SJCRH30 (cell line): ENCODE measurements at regions not wholly inside any gene's neighbourhood (a gene's known extent, or its start where the extent isn't known, plus 50 kb on each side); places are given as distances from the start of the nearest gene placed in this dataset.

Experiments
- DNase-seq, 2 experiments: peaks; one replicate each; pipeline ENCODE4 v3.0.0-alpha.2; 2015 to 2020
- H3K27ac ChIP-seq: fragments of 250-450 bp; sonication (Bioruptor Pico); 2 replicates; pipeline ENCODE4 v1.5.1; 2020; ENCODE audit warnings: mild to moderate bottlenecking, moderate library complexity
- H3K27me3 ChIP-seq: fragments of 250-450 bp; sonication (Bioruptor Pico); 2 replicates; pipeline ENCODE4 v1.5.1; 2020; ENCODE audit warnings: mild to moderate bottlenecking, moderate library complexity
- H3K36me3 ChIP-seq: fragments of 250-450 bp; sonication (Bioruptor Pico); 2 replicates; pipeline ENCODE4 v1.5.1; 2020; ENCODE audit warnings: mild to moderate bottlenecking, moderate library complexity
- H3K4me1 ChIP-seq: fragments of 250-450 bp; sonication (Bioruptor Pico); 2 replicates; pipeline ENCODE4 v1.5.1; 2020; ENCODE audit warnings: mild to moderate bottlenecking, moderate library complexity
- H3K4me3 ChIP-seq: fragments of 250-450 bp; sonication (Bioruptor Pico); 2 replicates; pipeline ENCODE4 v1.5.1; 2020; ENCODE audit warnings: mild to moderate bottlenecking, moderate library complexity
- H3K9me3 ChIP-seq: fragments of 250-450 bp; sonication (Bioruptor Pico); replicated peaks from 2 replicates; pipeline ENCODE4 v1.5.1; 2020; ENCODE audit warnings: mild to moderate bottlenecking, moderate library complexity

GRCh38 chr14:80393766-80394165, 182.5 kb upstream of the DIO2 start:
- DNase-seq = no peak
- Histone ChIP-seq H3K27ac (no peak overlapping the region), H3K9me3 (0 out of 2 replicates have a peak, but pooled peaks cover 2% of the 10 kb centered on the region), H3K4me1 (peaks cover 21% of the 10 kb centered on the region), H3K27me3 (no peaks in the 10 kb centered on the region), H3K4me3 (no peak overlapping the region), H3K36me3 (no peaks in the 10 kb centered on the region)

- peaks cover 36% of the 10 kb centered on the region for H3K4me1 ChIP-seq
- H3K36me3 ChIP-seq = no peaks in the 10 kb centered on the region
- H3K9me3 ChIP-seq = no peaks in the 10 kb centered on the region
- H3K27me3 ChIP-seq = no peaks in the 10 kb centered on the region
- DNase-seq = peak in 1 of 2 experiments; percentile 26
- H3K4me3 ChIP-seq = no peak overlapping the region
- H3K27ac ChIP-seq = no peak overlapping the region
These were observed 179.6 kb upstream of the DIO2 start for GRCh38 chr14:80390906-80391305.

- Histone ChIP-seq H3K27me3 (no peaks in the 10 kb centered on the region), H3K4me1 (peaks cover 36% of the 10 kb centered on the region), H3K4me3 (peak overlapping the region; percentile 17), H3K36me3 (no peaks in the 10 kb centered on the region), H3K9me3 (no peaks in the 10 kb centered on the region), H3K27ac (peak overlapping the region; percentile 82)
- peak; percentile 37 to 64 for DNase-seq
These were observed 177.8 kb upstream of the DIO2 start for GRCh38 chr14:80388980-80389711.

- Histone ChIP-seq H3K9me3 (no peaks in the 10 kb centered on the region), H3K27me3 (no peaks in the 10 kb centered on the region), H3K4me3 (peak overlapping the region; percentile 27), H3K36me3 (no peaks in the 10 kb centered on the region), H3K27ac (peak overlapping the region; percentile 82), H3K4me1 (peaks cover 36% of the 10 kb centered on the region)
- DNase-seq = peak; percentile 83 to 88
These were observed 176.3 kb upstream of the DIO2 start for GRCh38 chr14:80387563-80387981.

GRCh38 chr14:80385336-80385735, 174.0 kb upstream of the DIO2 start:
- H3K9me3 ChIP-seq = no peaks in the 10 kb centered on the region
- no peak overlapping the region for H3K27ac ChIP-seq
- H3K36me3 ChIP-seq = no peaks in the 10 kb centered on the region
- no peaks in the 10 kb centered on the region for H3K27me3 ChIP-seq
- peak in 1 of 2 experiments; percentile 11 for DNase-seq
- H3K4me1 ChIP-seq = peaks cover 27% of the 10 kb centered on the region
- no peak overlapping the region for H3K4me3 ChIP-seq

- H3K4me1 ChIP-seq = peaks cover 10% of the 10 kb centered on the region
- no peaks in the 10 kb centered on the region for H3K9me3 ChIP-seq
- H3K27ac ChIP-seq = no peak overlapping the region
- H3K27me3 ChIP-seq = no peaks in the 10 kb centered on the region
- no peaks in the 10 kb centered on the region for H3K36me3 ChIP-seq
- H3K4me3 ChIP-seq = no peak overlapping the region
- no peak for DNase-seq
These were observed 171.9 kb upstream of the DIO2 start for GRCh38 chr14:80383223-80383622.

GRCh38 chr14:80381807-80382363, 170.6 kb upstream of the DIO2 start:
- DNase-seq = no peak
- no peaks in the 10 kb centered on the region for H3K9me3 ChIP-seq
- no peaks in the 10 kb centered on the region for H3K36me3 ChIP-seq
- H3K4me3 ChIP-seq = no peak overlapping the region
- H3K27ac ChIP-seq = no peak overlapping the region
- no peaks in the 10 kb centered on the region for H3K27me3 ChIP-seq
- H3K4me1 ChIP-seq = peaks cover under 1% of the 10 kb centered on the region

- Histone ChIP-seq H3K9me3 (no peaks in the 10 kb centered on the region), H3K36me3 (no peaks in the 10 kb centered on the region), H3K4me1 (no peaks in the 10 kb centered on the region), H3K27me3 (no peaks in the 10 kb centered on the region), H3K27ac (no peak overlapping the region), H3K4me3 (no peak overlapping the region)
- no peak for DNase-seq
These were observed 167.7 kb upstream of the DIO2 start for GRCh38 chr14:80379035-80379434.

- H3K27ac ChIP-seq = no peak overlapping the region
- H3K36me3 ChIP-seq = no peaks in the 10 kb centered on the region
- H3K4me1 ChIP-seq = no peaks in the 10 kb centered on the region
- no peak overlapping the region for H3K4me3 ChIP-seq
- no peaks in the 10 kb centered on the region for H3K27me3 ChIP-seq
- H3K9me3 ChIP-seq = no peaks in the 10 kb centered on the region
- DNase-seq = no peak
These were observed 166.9 kb upstream of the DIO2 start for GRCh38 chr14:80378084-80378690.

GRCh38 chr14:80364816-80365215, 153.5 kb upstream of the DIO2 start:
- H3K9me3 ChIP-seq = no peaks in the 10 kb centered on the region; the same call in 1 of the 2 replicates
- DNase-seq = no peak
- H3K27me3 ChIP-seq = no peaks in the 10 kb centered on the region
- no peaks in the 10 kb centered on the region for H3K4me1 ChIP-seq
- H3K4me3 ChIP-seq = no peak overlapping the region
- H3K27ac ChIP-seq = no peak overlapping the region
- H3K36me3 ChIP-seq = no peaks in the 10 kb centered on the region

- H3K9me3 ChIP-seq = no peaks in the 10 kb centered on the region; the same call in 1 of the 2 replicates
- H3K36me3 ChIP-seq = no peaks in the 10 kb centered on the region
- no peaks in the 10 kb centered on the region for H3K4me1 ChIP-seq
- no peak overlapping the region for H3K27ac ChIP-seq
- H3K27me3 ChIP-seq = no peaks in the 10 kb centered on the region
- no peak overlapping the region for H3K4me3 ChIP-seq
- peak in 1 of 2 experiments; percentile 34 for DNase-seq
These were observed 153.0 kb upstream of the DIO2 start for GRCh38 chr14:80364274-80364673.

- H3K4me3 ChIP-seq = no peak overlapping the region
- no peaks in the 10 kb centered on the region for H3K4me1 ChIP-seq
- H3K9me3 ChIP-seq = no peaks in the 10 kb centered on the region
- no peak overlapping the region for H3K27ac ChIP-seq
- no peaks in the 10 kb centered on the region for H3K36me3 ChIP-seq
- no peaks in the 10 kb centered on the region for H3K27me3 ChIP-seq
- no peak for DNase-seq
These were observed 146.8 kb upstream of the DIO2 start for GRCh38 chr14:80358112-80358511.

GRCh38 chr14:80356413-80356812, 145.1 kb upstream of the DIO2 start:
- no peaks in the 10 kb centered on the region for H3K27me3 ChIP-seq
- H3K36me3 ChIP-seq = no peaks in the 10 kb centered on the region
- peak in 1 of 2 experiments; percentile 15 for DNase-seq

GRCh38 chr14:80354860-80355581, 143.7 kb upstream of the DIO2 start:
- no peaks in the 10 kb centered on the region for H3K36me3 ChIP-seq
- H3K27ac ChIP-seq = no peak overlapping the region
- no peak overlapping the region for H3K4me3 ChIP-seq
- no peak for DNase-seq
- no peaks in the 10 kb centered on the region for H3K27me3 ChIP-seq
- no peaks in the 10 kb centered on the region for H3K4me1 ChIP-seq
- no peaks in the 10 kb centered on the region for H3K9me3 ChIP-seq

More at GRCh38 chr14:80356413-80356812, 145.1 kb upstream of the DIO2 start:
- no peaks in the 10 kb centered on the region for H3K9me3 ChIP-seq
- no peak overlapping the region for H3K27ac ChIP-seq
- H3K4me3 ChIP-seq = no peak overlapping the region
- no peaks in the 10 kb centered on the region for H3K4me1 ChIP-seq

- no peak for DNase-seq
- H3K4me3 ChIP-seq = no peak overlapping the region
- H3K36me3 ChIP-seq = no peaks in the 10 kb centered on the region
- no peaks in the 10 kb centered on the region for H3K4me1 ChIP-seq
- H3K27ac ChIP-seq = no peak overlapping the region
- H3K9me3 ChIP-seq = no peaks in the 10 kb centered on the region
- no peaks in the 10 kb centered on the region for H3K27me3 ChIP-seq
These were observed 141.2 kb upstream of the DIO2 start for GRCh38 chr14:80352471-80352870.
